ENCODE measurements at regions not wholly inside any gene's neighbourhood (a gene's known extent, or its start where the extent isn't known, plus 50 kb on each side); places are given as distances from the start of the nearest gene placed in this dataset.

DNA sequence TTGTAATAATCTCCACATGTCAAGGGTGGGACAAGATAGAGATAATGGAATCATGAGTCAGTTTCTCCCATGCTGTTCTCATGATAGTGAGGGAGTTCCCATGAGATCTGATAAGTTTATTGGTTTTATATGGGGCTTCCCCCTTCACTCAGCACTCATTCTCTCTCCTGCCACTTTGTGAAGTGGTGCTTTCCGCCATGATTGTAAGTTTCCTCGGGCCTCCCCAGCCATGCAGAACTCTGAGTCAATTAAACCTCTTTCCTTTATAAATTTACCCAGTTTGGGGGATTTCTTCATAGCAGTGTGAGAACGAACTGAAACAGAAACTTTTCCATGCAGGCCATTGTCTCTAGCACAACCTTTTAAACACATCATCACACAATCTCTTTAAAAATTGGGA, 221.5 kb upstream of the BRINP3 start:
- no peak for TF ChIP-seq EZH2 (IDR thresholded peaks at IDR 0.05)
- TF ChIP-seq POLR2AphosphoS5 (IDR thresholded peaks at IDR 0.05; ENCODE audit: borderline replicate concordance, low read depth, low read length): no peak
- TF ChIP-seq FOXP2 (optimal IDR thresholded peaks at IDR 0.05; ENCODE audit: control extremely low read depth, extremely low read length, insufficient read depth): no peak
